CD14-positive monocyte (primary cell): ENCODE measurements at regions not wholly inside any gene's neighbourhood (a gene's known extent, or its start where the extent isn't known, plus 50 kb on each side); places are given as distances from the start of the nearest gene placed in this dataset.

Experiments used
- DNase-seq, 3 donors: peaks; one replicate each; pipeline ENCODE4 v3.0.0-alpha.2; 2011 to 2022
- H2AFZ ChIP-seq: 2 replicates; pipeline ENCODE4 v1.6.0; 2012; ENCODE audit warnings: mild to moderate bottlenecking, low read depth, low read length, inconsistent platforms; ENCODE audit not compliant: insufficient read depth, poor library complexity, severe bottlenecking
- H3K27ac ChIP-seq, 2 donors: 1 replicate in 1 of 2; 2 replicates in 1 of 2; pipeline ENCODE4 v1.5.1; 2012 to 2013; ENCODE audit warnings: low read length in 2 of 2, control low read depth in 1 of 2, inconsistent platforms in 1 of 2, low read depth in 1 of 2, mild to moderate bottlenecking in 1 of 2
- H3K27me3 ChIP-seq, 2 donors: one replicate each; pipeline versions ENCODE4 v1.6.0 to v1.6.1; 2011 to 2013; ENCODE audit warnings: low read length in 2 of 2; ENCODE audit not compliant: control insufficient read depth in 2 of 2, insufficient read depth in 2 of 2
- H3K36me3 ChIP-seq, 2 donors: replicated peaks in 1 of 2; 1 replicate in 1 of 2; 2 replicates in 1 of 2; pipeline versions ENCODE4 v1.5.1 to v1.6.1; 2012 to 2013; ENCODE audit warnings: low read length in 2 of 2, control low read depth in 1 of 2, inconsistent platforms in 1 of 2, mild to moderate bottlenecking in 1 of 2; ENCODE audit not compliant: insufficient read depth in 2 of 2, control insufficient read depth in 1 of 2
- H3K4me1 ChIP-seq, 2 donors: 1 replicate in 1 of 2; 2 replicates in 1 of 2; pipeline versions ENCODE4 v1.5.1 to v1.6.1; 2012 to 2013; ENCODE audit warnings: low read length in 2 of 2, control low read depth in 1 of 2, inconsistent platforms in 1 of 2, mild to moderate bottlenecking in 1 of 2, moderate library complexity in 1 of 2; ENCODE audit not compliant: insufficient read depth in 2 of 2, control insufficient read depth in 1 of 2
- H3K4me2 ChIP-seq: replicated peaks from 2 replicates; pipeline ENCODE3; 2012; ENCODE audit warnings: low read length, moderate library complexity, mild to moderate bottlenecking; ENCODE audit not compliant: poor library complexity, severe bottlenecking; ENCODE audit errors: extremely low read depth
- H3K4me3 ChIP-seq, 3 experiments: fragments of 200-600 bp in 1 of 3; sonication (generic) in 1 of 3; replicated peaks in 1 of 3; 1 replicate in 2 of 3; 2 replicates in 1 of 3; pipeline ENCODE4 v1.5.1; 2011 to 2013; ENCODE audit warnings: low read length in 3 of 3, mild to moderate bottlenecking in 3 of 3, control low read depth in 2 of 3, low read depth in 2 of 3, inconsistent platforms in 1 of 3, moderate library complexity in 1 of 3
- H3K79me2 ChIP-seq: 2 replicates; pipeline ENCODE4 v1.6.0; 2012; ENCODE audit warnings: mild to moderate bottlenecking, control low read depth, inconsistent platforms, low read length, moderate library complexity; ENCODE audit not compliant: insufficient read depth
- H3K9ac ChIP-seq: 2 replicates; pipeline ENCODE4 v1.6.0; 2017; ENCODE audit warnings: low read length, mild to moderate bottlenecking; ENCODE audit not compliant: insufficient read depth, poor library complexity, severe bottlenecking
- H3K9me3 ChIP-seq, 2 donors: replicated peaks in 1 of 2; 1 replicate in 1 of 2; 2 replicates in 1 of 2; pipeline versions ENCODE4 v1.5.1 to v1.6.1; 2012 to 2013; ENCODE audit warnings: low read length in 2 of 2, control low read depth in 1 of 2; ENCODE audit not compliant: control insufficient read depth in 1 of 2, insufficient read depth in 1 of 2
- H4K20me1 ChIP-seq: 2 replicates; pipeline ENCODE4 v1.6.0; 2012; ENCODE audit warnings: mild to moderate bottlenecking, low read length, control low read depth, moderate library complexity; ENCODE audit not compliant: insufficient read depth
- H3K27ac Mint-ChIP-seq, 7 donors: one replicate each; pipeline ENCODE4 v1.8.0; 2020; ENCODE audit warnings: mild to moderate bottlenecking in 7 of 7, mixed read lengths in 7 of 7, moderate library complexity in 6 of 7, inconsistent platforms in 2 of 7
- H3K27me3 Mint-ChIP-seq, 3 donors: one replicate each; pipeline ENCODE4 v1.8.0; 2021 to 2022; ENCODE audit warnings: low read depth in 3 of 3, mild to moderate bottlenecking in 3 of 3, mixed read lengths in 3 of 3, moderate library complexity in 3 of 3, inconsistent platforms in 1 of 3
- H3K36me3 Mint-ChIP-seq, 2 donors: one replicate each; pipeline ENCODE4 v1.8.0; 2020; ENCODE audit warnings: mixed read lengths in 2 of 2, inconsistent platforms in 1 of 2, mild to moderate bottlenecking in 1 of 2
- H3K4me1 Mint-ChIP-seq: one replicate; pipeline ENCODE4 v1.8.0; 2020; ENCODE audit warnings: mild to moderate bottlenecking, mixed read lengths
- H3K4me3 Mint-ChIP-seq, 2 donors: one replicate each; pipeline ENCODE4 v1.8.0; 2020; ENCODE audit warnings: mild to moderate bottlenecking in 2 of 2, mixed read lengths in 2 of 2, moderate library complexity in 1 of 2
- H3K9me3 Mint-ChIP-seq, 7 donors: one replicate each; pipeline ENCODE4 v1.8.0; 2020 to 2022; ENCODE audit warnings: mixed read lengths in 7 of 7, mild to moderate bottlenecking in 6 of 7, moderate library complexity in 6 of 7, inconsistent platforms in 2 of 7
- CTCF ChIP-seq: fragments of 200-600 bp; IDR thresholded peaks from one replicate; pipeline ENCODE4 v1.8.0; 2022; ENCODE audit warnings: antibody characterized with exemption, mild to moderate bottlenecking
- WGBS: methylation state at CpG from one replicate; pipeline ENCODE4 v1.1.5; 2013; ENCODE audit warnings: missing lambda C conversion rate; ENCODE audit not compliant: insufficient coverage; 5-methylcytosine and 5-hydroxymethylcytosine counted together
- intact Hi-C, 2 donors: fragments of 100-400 bp; cut with micrococcal nuclease; formaldehyde crosslinking; loops; one replicate each; pipeline versions ENCODE4 v1.15.0 to v1.15.1; 2023

GRCh38 chr1:82240571-82240970 is 439.8 kb downstream of the ADGRL2 start:
- Histone ChIP-seq H3K27me3 (no peaks in the 10 kb centered on the region), H3K4me1 (no peaks in the 10 kb centered on the region), H3K9ac (no peak overlapping the region), H3K27ac (no peak overlapping the region), H2AFZ (no peak overlapping the region), H3K9me3 (peaks cover 9 to 16% of the 10 kb centered on the region in 2 donors), H3K4me3 (no peak overlapping the region), H3K36me3 (no peaks in the 10 kb centered on the region), H3K4me2 (no peak overlapping the region), H3K79me2 (no peaks in the 10 kb centered on the region), H4K20me1 (no peaks in the 10 kb centered on the region)
- no peak for DNase-seq
- intact Hi-C loops, result no loop called here
- H3K27me3 Mint-ChIP-seq, result no peaks in the 10 kb centered on the region
- H3K36me3 Mint-ChIP-seq, result no peaks in the 10 kb centered on the region
- no peaks in the 10 kb centered on the region for H3K4me1 Mint-ChIP-seq
- H3K4me3 Mint-ChIP-seq, result no peak overlapping the region
- no peak for TF ChIP-seq CTCF
- no peak overlapping the region for H3K27ac Mint-ChIP-seq
- WGBS, result 50% methylated on average over 2 of the region's 3 CpGs
- peaks cover 11 to 33% (median 17%) of the 10 kb centered on the region in 7 donors for H3K9me3 Mint-ChIP-seq

GRCh38 chr1:82230667-82231066 is 429.9 kb downstream of the ADGRL2 start:
- H3K4me2 ChIP-seq, result no peak overlapping the region
- H3K79me2 ChIP-seq, result no peaks in the 10 kb centered on the region
- H3K9me3 ChIP-seq, result no peaks in the 10 kb centered on the region
- peaks cover under 1 to 5% (median 2%) of the 10 kb centered on the region in 7 donors for H3K9me3 Mint-ChIP-seq
- no peaks in the 10 kb centered on the region for H3K36me3 ChIP-seq
- no peak for DNase-seq
- no peak overlapping the region for H3K4me3 ChIP-seq
- H3K27me3 ChIP-seq, result no peaks in the 10 kb centered on the region
- intact Hi-C loops, result no loop called here
- no peaks in the 10 kb centered on the region for H3K27me3 Mint-ChIP-seq
- no peak overlapping the region for H3K27ac Mint-ChIP-seq
- H3K4me3 Mint-ChIP-seq, result no peak overlapping the region
- no peak overlapping the region for H2AFZ ChIP-seq
- no peak for TF ChIP-seq CTCF
- H3K9ac ChIP-seq, result no peak overlapping the region
- WGBS, result no CpG with 5 or more reads among the region's 4 CpGs
- H4K20me1 ChIP-seq, result no peaks in the 10 kb centered on the region
- H3K36me3 Mint-ChIP-seq, result no peaks in the 10 kb centered on the region
- peaks cover 27% of the 10 kb centered on the region for H3K4me1 Mint-ChIP-seq
- H3K4me1 ChIP-seq, result peaks cover 28% of the 10 kb centered on the region in 2 donors
- no peak overlapping the region for H3K27ac ChIP-seq
